OCI-LY7 (cell line): ENCODE measurements at regions not wholly inside any gene's neighbourhood (a gene's known extent, or its start where the extent isn't known, plus 50 kb on each side); places are given as distances from the start of the nearest gene placed in this dataset.

ENCODE experiments used
- CTCF ChIP-seq: fragments of 200-600 bp; sonication (generic); conservative IDR thresholded peaks from 2 replicates; pipeline ENCODE4 v1.5.1; 2014; ENCODE audit warnings: mild to moderate bottlenecking, antibody characterized with exemption, low read length, moderate library complexity, mixed read lengths
- EZH2phosphoT487 ChIP-seq: fragments of 200-600 bp; sonication (generic); IDR thresholded peaks from 2 replicates; pipeline ENCODE4 v1.6.1; 2018; ENCODE audit warnings: low read depth, borderline replicate concordance, mild to moderate bottlenecking, mixed run types, antibody characterized with exemption, low read length, moderate library complexity, mixed read lengths

GRCh38 chr5:3092211-3092610, 340.7 kb upstream of the IRX2 start:
- no peak for TF ChIP-seq CTCF
- no peak for TF ChIP-seq EZH2phosphoT487
